Trophoblast cell (in vitro differentiated cells and primary cell): ENCODE measurements at regions not wholly inside any gene's neighbourhood (a gene's known extent, or its start where the extent isn't known, plus 50 kb on each side); places are given as distances from the start of the nearest gene placed in this dataset.

Experiments used
- DNase-seq, 2 donors: peaks; one replicate each; pipeline ENCODE4 v3.0.0-alpha.2; 2016
- H2AFZ ChIP-seq: 2 replicates; pipeline ENCODE4 v1.6.1; 2013; ENCODE audit warnings: low read length, moderate library complexity, mild to moderate bottlenecking; ENCODE audit not compliant: insufficient read depth, poor library complexity
- H2AK5ac ChIP-seq: 2 replicates; pipeline ENCODE4 v1.6.1; 2013; ENCODE audit warnings: mild to moderate bottlenecking, low read length
- H2BK120ac ChIP-seq: 2 replicates; pipeline ENCODE4 v1.6.1; 2013; ENCODE audit warnings: low read length, mild to moderate bottlenecking, moderate library complexity; ENCODE audit not compliant: insufficient read depth, poor library complexity
- H2BK12ac ChIP-seq: 2 replicates; pipeline ENCODE4 v1.6.1; 2013; ENCODE audit warnings: mild to moderate bottlenecking, low read length, moderate library complexity
- H2BK5ac ChIP-seq: 2 replicates; pipeline ENCODE4 v1.6.1; 2013; ENCODE audit warnings: low read length, low read depth, moderate library complexity, mild to moderate bottlenecking; ENCODE audit not compliant: poor library complexity
- H3K14ac ChIP-seq: 2 replicates; pipeline ENCODE4 v1.6.1; 2013; ENCODE audit warnings: mild to moderate bottlenecking, low read length
- H3K18ac ChIP-seq: 2 replicates; pipeline ENCODE4 v1.6.1; 2013; ENCODE audit warnings: mild to moderate bottlenecking, low read length
- H3K23ac ChIP-seq: 2 replicates; pipeline ENCODE4 v1.6.1; 2013; ENCODE audit warnings: low read length
- H3K27ac ChIP-seq: 2 replicates; pipeline ENCODE4 v1.5.1; 2013; ENCODE audit warnings: low read depth, mild to moderate bottlenecking, inconsistent platforms, low read length, moderate library complexity
- H3K27me3 ChIP-seq: 2 replicates; pipeline ENCODE4 v1.6.1; 2013; ENCODE audit warnings: inconsistent platforms, mild to moderate bottlenecking, low read length, moderate library complexity; ENCODE audit not compliant: insufficient read depth
- H3K36me3 ChIP-seq, 2 experiments: 1 replicate in 1 of 2; 2 replicates in 1 of 2; pipeline ENCODE4 v1.6.1; 2013; ENCODE audit warnings: low read length in 2 of 2, mild to moderate bottlenecking in 2 of 2, moderate library complexity in 1 of 2; ENCODE audit not compliant: insufficient read depth in 2 of 2, control insufficient read depth in 1 of 2
- H3K4ac ChIP-seq: 2 replicates; pipeline ENCODE4 v1.6.1; 2013; ENCODE audit warnings: low read depth, mild to moderate bottlenecking, low read length, moderate library complexity
- H3K4me1 ChIP-seq, 2 experiments: 1 replicate in 1 of 2; 2 replicates in 1 of 2; pipeline ENCODE4 v1.6.1; 2013; ENCODE audit warnings: low read length in 2 of 2, mild to moderate bottlenecking in 2 of 2, moderate library complexity in 1 of 2; ENCODE audit not compliant: insufficient read depth in 2 of 2, control insufficient read depth in 1 of 2
- H3K4me2 ChIP-seq: 2 replicates; pipeline ENCODE4 v1.6.1; 2013; ENCODE audit warnings: inconsistent platforms, mild to moderate bottlenecking, low read length, moderate library complexity
- H3K4me3 ChIP-seq: 2 replicates; pipeline ENCODE4 v1.5.1; 2013; ENCODE audit warnings: mild to moderate bottlenecking, low read depth, low read length, inconsistent platforms
- H3K79me1 ChIP-seq: one replicate; pipeline ENCODE4 v1.6.1; 2013; ENCODE audit warnings: low read length
- H3K79me2 ChIP-seq: 2 replicates; pipeline ENCODE4 v1.6.1; 2013; ENCODE audit warnings: low read length, mild to moderate bottlenecking; ENCODE audit not compliant: control insufficient read depth, insufficient read depth, poor library complexity
- H3K9ac ChIP-seq: 2 replicates; pipeline ENCODE4 v1.6.1; 2013; ENCODE audit warnings: mild to moderate bottlenecking, low read length
- H3K9me3 ChIP-seq: 2 replicates; pipeline ENCODE4 v1.6.1; 2013; ENCODE audit warnings: low read depth, mild to moderate bottlenecking, control low read depth, inconsistent platforms, low read length; ENCODE audit not compliant: insufficient read depth
- H4K12ac ChIP-seq: 2 replicates; pipeline ENCODE4 v1.6.1; 2013; ENCODE audit warnings: low read depth, mild to moderate bottlenecking, low read length, moderate library complexity
- H4K8ac ChIP-seq: 2 replicates; pipeline ENCODE4 v1.6.1; 2013; ENCODE audit warnings: low read depth, mild to moderate bottlenecking, low read length, moderate library complexity
- H4K91ac ChIP-seq: one replicate; pipeline ENCODE4 v1.6.1; 2013; ENCODE audit warnings: low read depth, mild to moderate bottlenecking, low read length, moderate library complexity
- WGBS: extraction: QIAGEN DNeasy Blood & Tissue Kit; methylation state at CpG from one replicate; pipeline ENCODE4 v1.1.7; 2013; ENCODE audit warnings: missing lambda C conversion rate; ENCODE audit not compliant: insufficient read length, insufficient coverage; ENCODE audit errors: extremely low coverage; 5-methylcytosine and 5-hydroxymethylcytosine counted together

- WGBS = no CpG with 5 or more reads among the region's 3 CpGs
- no peaks in the 10 kb centered on the region for H3K79me2 ChIP-seq
Measured at GRCh38 chr17:54781389-54781788, 119.3 kb upstream of the TOM1L1 start.

GRCh38 chr17:54784305-54784704 lies 116.3 kb upstream of the TOM1L1 start:
- no peak overlapping the region for H3K4me3 ChIP-seq
- H4K91ac ChIP-seq = no peak overlapping the region
- no peak overlapping the region for H3K4ac ChIP-seq
- H3K14ac ChIP-seq = no peak overlapping the region
- no peaks in the 10 kb centered on the region for H3K4me1 ChIP-seq
- no peaks in the 10 kb centered on the region for H3K9me3 ChIP-seq
- H3K23ac ChIP-seq = no peak overlapping the region
- no peak overlapping the region for H2AFZ ChIP-seq
- H3K36me3 ChIP-seq = no peaks in the 10 kb centered on the region
- H3K18ac ChIP-seq = no peak overlapping the region
- H3K27me3 ChIP-seq = no peaks in the 10 kb centered on the region
- H4K12ac ChIP-seq = no peak overlapping the region
- no peak overlapping the region for H3K27ac ChIP-seq
- H3K4me2 ChIP-seq = no peak overlapping the region
- H3K79me1 ChIP-seq = no peaks in the 10 kb centered on the region
- DNase-seq = no peak
- no peak overlapping the region for H3K9ac ChIP-seq
- H4K8ac ChIP-seq = no peak overlapping the region
- H3K79me2 ChIP-seq = no peaks in the 10 kb centered on the region
- WGBS = no CpG with 5 or more reads among the region's 3 CpGs
- H2AK5ac ChIP-seq = no peak overlapping the region
- no peak overlapping the region for H2BK12ac ChIP-seq
- no peak overlapping the region for H2BK120ac ChIP-seq
- no peak overlapping the region for H2BK5ac ChIP-seq

More at GRCh38 chr17:54781389-54781788, 119.3 kb upstream of the TOM1L1 start:
- H2BK12ac ChIP-seq = no peak overlapping the region
- H4K8ac ChIP-seq = no peak overlapping the region
- no peak overlapping the region for H3K23ac ChIP-seq
- H3K4me1 ChIP-seq = no peaks in the 10 kb centered on the region
- no peak overlapping the region for H3K4ac ChIP-seq
- H2AK5ac ChIP-seq = no peak overlapping the region
- no peaks in the 10 kb centered on the region for H3K27me3 ChIP-seq
- H3K18ac ChIP-seq = no peak overlapping the region
- no peak overlapping the region for H3K9ac ChIP-seq
- no peaks in the 10 kb centered on the region for H3K79me1 ChIP-seq
- H3K27ac ChIP-seq = no peak overlapping the region
- H2BK120ac ChIP-seq = no peak overlapping the region
- H4K91ac ChIP-seq = no peak overlapping the region
- DNase-seq = no peak
- H3K14ac ChIP-seq = no peak overlapping the region
- H2BK5ac ChIP-seq = no peak overlapping the region
- H2AFZ ChIP-seq = no peak overlapping the region
- H4K12ac ChIP-seq = no peak overlapping the region
- no peak overlapping the region for H3K4me3 ChIP-seq
- H3K9me3 ChIP-seq = no peaks in the 10 kb centered on the region
- no peaks in the 10 kb centered on the region for H3K36me3 ChIP-seq
- H3K4me2 ChIP-seq = no peak overlapping the region

GRCh38 chr17:54785643-54786268 lies 114.9 kb upstream of the TOM1L1 start:
- WGBS = no CpG with 5 or more reads among the region's 8 CpGs
- no peak for DNase-seq
- no peak overlapping the region for H4K8ac ChIP-seq
- H3K36me3 ChIP-seq = no peaks in the 10 kb centered on the region
- H3K9me3 ChIP-seq = no peaks in the 10 kb centered on the region
- no peak overlapping the region for H2BK120ac ChIP-seq
- H3K9ac ChIP-seq = no peak overlapping the region
- no peaks in the 10 kb centered on the region for H3K4me1 ChIP-seq
- no peak overlapping the region for H4K12ac ChIP-seq
- no peaks in the 10 kb centered on the region for H3K27me3 ChIP-seq
- H2BK5ac ChIP-seq = no peak overlapping the region
- H3K23ac ChIP-seq = no peak overlapping the region
- no peaks in the 10 kb centered on the region for H3K79me2 ChIP-seq
- H2AK5ac ChIP-seq = no peak overlapping the region
- no peak overlapping the region for H2BK12ac ChIP-seq
- H3K4me2 ChIP-seq = no peak overlapping the region
- H4K91ac ChIP-seq = no peak overlapping the region
- no peak overlapping the region for H3K18ac ChIP-seq
- no peak overlapping the region for H3K27ac ChIP-seq
- no peaks in the 10 kb centered on the region for H3K79me1 ChIP-seq
- H3K4me3 ChIP-seq = no peak overlapping the region
- no peak overlapping the region for H3K4ac ChIP-seq
- no peak overlapping the region for H3K14ac ChIP-seq
- H2AFZ ChIP-seq = no peak overlapping the region

GRCh38 chr17:54789101-54789880 lies 111.4 kb upstream of the TOM1L1 start:
- Histone ChIP-seq H4K8ac (no peak overlapping the region), H4K12ac (no peak overlapping the region), H4K91ac (no peak overlapping the region), H3K18ac (no peak overlapping the region), H3K79me2 (no peaks in the 10 kb centered on the region), H3K4ac (no peak overlapping the region), H3K27me3 (no peaks in the 10 kb centered on the region), H2BK5ac (no peak overlapping the region), H2AK5ac (no peak overlapping the region), H3K79me1 (no peaks in the 10 kb centered on the region), H3K27ac (no peak overlapping the region), H3K36me3 (no peaks in the 10 kb centered on the region), H3K14ac (no peak overlapping the region), H3K9ac (no peak overlapping the region), H2AFZ (no peak overlapping the region), H3K4me3 (no peak overlapping the region), H2BK120ac (no peak overlapping the region), H3K4me1 (no peaks in the 10 kb centered on the region), H3K23ac (no peak overlapping the region), H3K9me3 (no peaks in the 10 kb centered on the region), H3K4me2 (no peak overlapping the region), H2BK12ac (no peak overlapping the region)
- no peak for DNase-seq
- no CpG with 5 or more reads among the region's 10 CpGs for WGBS
